GM13977 (cell line): ENCODE measurements at regions not wholly inside any gene's neighbourhood (a gene's known extent, or its start where the extent isn't known, plus 50 kb on each side); places are given as distances from the start of the nearest gene placed in this dataset.

Experiments used
- DNase-seq: peaks from one replicate; pipeline ENCODE4 v3.0.0; 2012; ENCODE audit warnings: low spot score
- CTCF ChIP-seq: IDR thresholded peaks from 2 replicates; pipeline ENCODE4 v1.5.1; 2012; ENCODE audit warnings: mild to moderate bottlenecking, control low read depth; ENCODE audit not compliant: insufficient read depth; ENCODE audit errors: extremely low read depth, missing control alignments
- in situ Hi-C: fragments of 300-500 bp; cut with MboI; formaldehyde crosslinking; loops from one replicate; pipeline ENCODE4 v1.12.0; 2022; ENCODE audit warnings: low sequenced_read_pairs, low pct_unique_long_range_greater_than_20kb, mixed read lengths, inconsistent platforms; ENCODE audit not compliant: unreplicated experiment

GRCh38 chr15:46177219-46177618 is 542.4 kb downstream of the SQOR start:
- in situ Hi-C loops = no loop called here
- TF ChIP-seq CTCF = no peak
- DNase-seq = no peak

GRCh38 chr15:46178138-46178537 is 543.3 kb downstream of the SQOR start:
- in situ Hi-C loops = no loop called here
- no peak for TF ChIP-seq CTCF
- no peak for DNase-seq

- DNase-seq = no peak
- in situ Hi-C loops = no loop called here
- no peak for TF ChIP-seq CTCF
Measured at GRCh38 chr15:46207341-46207740, 572.5 kb downstream of the SQOR start.

GRCh38 chr15:46213551-46213950 is 578.7 kb downstream of the SQOR start:
- DNase-seq = no peak
- no peak for TF ChIP-seq CTCF
- in situ Hi-C loops = no loop called here

GRCh38 chr15:46222826-46223225 is 588.0 kb downstream of the SQOR start:
- in situ Hi-C loops = no loop called here
- TF ChIP-seq CTCF = no peak
- DNase-seq = no peak

GRCh38 chr15:46229263-46229662 is 594.4 kb downstream of the SQOR start:
- in situ Hi-C loops = no loop called here
- TF ChIP-seq CTCF = no peak
- no peak for DNase-seq

GRCh38 chr15:46231786-46232185 is 597.0 kb downstream of the SQOR start:
- no peak for DNase-seq
- in situ Hi-C loops = no loop called here
- TF ChIP-seq CTCF = no peak
